ENCODE measurements at regions not wholly inside any gene's neighbourhood (a gene's known extent, or its start where the extent isn't known, plus 50 kb on each side); places are given as distances from the start of the nearest gene placed in this dataset.

GRCh38 chrX:139213241-139213709 lies 317.3 kb upstream of the F9 start (continued):
- TF ChIP-seq ZNF76 (CRISPR knock-in tag; IDR thresholded peaks at IDR 0.05; ENCODE audit: borderline replicate concordance) (no peak), BCOR (IDR thresholded peaks at IDR 0.05) (no peak), ZNF324 (CRISPR knock-in tag; IDR thresholded peaks at IDR 0.05) (no peak), EHMT2 (IDR thresholded peaks at IDR 0.05) (0 out of 2 replicates have a peak, but pooled peaks have one; percentile 52), NR3C1 (CRISPR knock-in tag; IDR thresholded peaks at IDR 0.05) (no peak), ZNF318 (IDR thresholded peaks at IDR 0.05; ENCODE audit: borderline replicate concordance in 1 of 2, low read depth in 1 of 2) (no peak), MTA2 (IDR thresholded peaks at IDR 0.05; ENCODE audit: low read depth) (peak; percentile 80), ATF1 (CRISPR knock-in tag; IDR thresholded peaks at IDR 0.05) (no peak), ATF1 (tag; IDR thresholded peaks at IDR 0.05) (peak; percentile 92), HDAC2 (IDR thresholded peaks at IDR 0.05) (peak; percentile 48; the same call in 1 of the 2 replicates), SUPT5H (IDR thresholded peaks at IDR 0.05) (0 out of 2 replicates have a peak, but pooled peaks have one; percentile 19), TFAP4 (CRISPR knock-in tag; IDR thresholded peaks at IDR 0.05; ENCODE audit: borderline replicate concordance) (no peak), MAFG (tag; conservative IDR thresholded peaks at IDR 0.05) (no peak), HDAC1 (IDR thresholded peaks at IDR 0.05) (peak in 1 of 2 experiments; percentile 41; a peak in 1 of 4 replicates), HDAC3 (IDR thresholded peaks at IDR 0.05; ENCODE audit: borderline replicate concordance, partially characterized antibody) (peak; percentile 80), ZBTB2 (IDR thresholded peaks at IDR 0.05) (peak; percentile 33; the same call in 1 of the 2 replicates), TEAD2 (tag; IDR thresholded peaks at IDR 0.05) (peak; percentile 84; the same call in 1 of the 2 replicates), ZNF395 (CRISPR knock-in tag; IDR thresholded peaks at IDR 0.05) (peak; percentile 36; the same call in 1 of the 2 replicates)
